CD4-positive, alpha-beta T cell treated with Interleukin-6 at 100 ng/mL for 8 hours (primary cell): ENCODE measurements at regions not wholly inside any gene's neighbourhood (a gene's known extent, or its start where the extent isn't known, plus 50 kb on each side); places are given as distances from the start of the nearest gene placed in this dataset.

ENCODE experiments used
- DNase-seq: peaks from one replicate; pipeline ENCODE4 v3.0.0-alpha.2; 2020; ENCODE audit warnings: mixed read lengths, low spot score

GRCh38 chr17:77854759-77855745, 103.5 kb upstream of the TNRC6C start:
- DNase-seq = no peak

DNA sequence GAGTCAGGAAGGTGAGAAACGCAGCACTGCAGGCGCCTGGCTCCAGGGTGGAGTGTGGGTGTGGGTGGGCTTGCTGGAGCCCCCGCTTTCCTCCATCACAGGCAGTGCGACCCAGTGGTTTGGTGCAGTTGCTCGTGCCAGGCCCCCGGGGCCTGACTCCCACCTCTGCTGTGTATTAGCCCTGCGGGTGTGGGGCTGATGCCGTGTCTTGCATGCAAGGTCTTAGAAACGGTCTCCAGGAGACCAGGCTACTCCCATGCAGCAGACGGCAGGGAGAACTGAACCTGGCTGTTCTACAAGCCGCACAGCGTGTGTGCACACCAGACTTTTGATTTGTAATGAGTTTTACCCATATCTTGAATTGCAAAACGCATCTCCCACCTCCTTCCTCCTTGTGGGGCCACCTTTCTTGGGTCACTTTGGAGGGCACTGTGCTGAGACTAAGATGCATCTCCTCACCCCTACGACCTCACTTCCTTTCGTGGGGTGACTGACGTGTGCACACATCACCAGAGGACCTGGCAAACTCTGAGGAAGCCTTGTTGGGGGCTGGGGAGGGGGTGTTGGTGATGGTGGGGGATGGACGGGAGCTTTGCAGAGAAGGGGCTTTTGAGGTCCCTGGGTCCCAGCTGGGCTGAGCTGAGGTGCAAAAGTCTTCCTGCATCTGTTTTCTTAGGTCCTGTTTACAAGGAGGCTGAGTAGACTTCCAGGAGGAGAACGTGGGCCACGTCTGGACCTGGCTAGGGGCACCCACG, 101.8 kb upstream of the TNRC6C start:
- DNase-seq = no peak

GRCh38 chr17:77857306-77857555, 101.3 kb upstream of the TNRC6C start:
- DNase-seq = no peak

- peak; percentile 30 for DNase-seq
These were observed 100.9 kb upstream of the TNRC6C start for GRCh38 chr17:77857613-77858012.

DNA sequence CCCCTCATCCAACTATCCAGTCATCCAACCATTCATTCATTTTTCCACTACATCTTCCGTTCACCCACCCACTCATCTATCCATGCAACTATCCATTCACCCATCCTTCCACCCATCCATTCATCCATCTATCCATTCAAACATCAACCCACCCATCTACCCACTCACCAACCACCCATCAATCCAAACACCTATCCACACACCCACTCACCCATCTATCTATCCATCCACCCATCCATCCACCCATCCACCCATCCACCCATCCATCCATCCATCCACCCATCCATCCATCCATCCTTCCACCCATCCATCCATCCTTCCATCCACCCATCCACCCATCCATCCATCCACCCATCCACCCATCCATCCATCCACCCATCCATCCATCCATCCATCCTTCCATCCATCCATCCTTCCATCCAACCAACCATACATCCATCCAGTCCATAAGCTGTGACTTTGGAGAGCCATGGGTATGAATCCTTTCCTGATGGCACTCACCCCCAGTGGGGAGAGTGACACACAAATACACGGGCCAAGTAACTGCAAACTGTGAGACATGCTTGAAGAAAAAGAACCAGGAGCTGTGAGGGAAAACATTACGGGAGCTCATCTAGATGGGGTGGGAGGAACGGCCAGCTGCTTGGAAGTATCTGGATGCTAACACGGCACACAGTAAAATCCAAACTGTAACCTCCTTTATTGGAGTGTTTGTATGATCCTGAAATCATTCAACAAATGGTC, 100.0 kb upstream of the TNRC6C start:
- DNase-seq = no peak

DNA sequence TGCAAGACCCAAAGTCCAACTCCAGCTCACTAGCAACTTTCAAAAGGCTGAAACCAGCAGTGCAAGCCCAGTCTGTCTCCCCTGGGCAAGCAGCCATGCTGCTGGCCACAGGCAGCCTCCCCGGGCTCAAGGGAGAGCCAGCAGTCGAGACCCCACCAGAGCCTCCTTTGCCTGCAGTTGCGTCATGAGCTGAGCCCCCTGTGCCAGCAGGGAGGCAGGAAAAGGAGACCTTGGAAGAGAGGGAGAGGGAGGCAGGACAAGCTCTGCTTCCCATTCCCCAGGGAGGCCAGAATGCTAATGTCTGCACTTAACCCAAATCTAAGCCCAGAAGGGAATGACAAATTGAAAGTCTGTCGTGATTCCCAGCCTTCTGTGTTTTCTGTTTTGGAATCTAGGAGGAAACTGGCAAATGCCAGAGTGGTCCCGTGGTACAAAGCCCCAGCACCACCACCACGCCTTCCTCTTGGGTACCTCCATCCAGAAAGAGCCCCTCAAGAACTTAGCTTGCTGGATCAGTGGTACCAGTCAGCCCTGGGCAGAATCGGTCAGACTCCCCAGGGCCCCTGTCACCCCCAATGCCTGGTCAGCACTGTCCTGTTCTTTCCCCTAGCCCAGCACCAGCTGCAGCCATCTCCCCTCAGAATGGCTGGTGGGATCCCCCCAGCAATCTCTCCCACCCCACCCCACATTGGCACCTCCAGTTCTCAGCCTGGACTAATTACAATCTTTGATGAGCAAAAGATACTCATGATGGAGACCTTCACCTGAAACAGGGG, 99.3 kb upstream of the TNRC6C start:
- DNase-seq = no peak

DNA sequence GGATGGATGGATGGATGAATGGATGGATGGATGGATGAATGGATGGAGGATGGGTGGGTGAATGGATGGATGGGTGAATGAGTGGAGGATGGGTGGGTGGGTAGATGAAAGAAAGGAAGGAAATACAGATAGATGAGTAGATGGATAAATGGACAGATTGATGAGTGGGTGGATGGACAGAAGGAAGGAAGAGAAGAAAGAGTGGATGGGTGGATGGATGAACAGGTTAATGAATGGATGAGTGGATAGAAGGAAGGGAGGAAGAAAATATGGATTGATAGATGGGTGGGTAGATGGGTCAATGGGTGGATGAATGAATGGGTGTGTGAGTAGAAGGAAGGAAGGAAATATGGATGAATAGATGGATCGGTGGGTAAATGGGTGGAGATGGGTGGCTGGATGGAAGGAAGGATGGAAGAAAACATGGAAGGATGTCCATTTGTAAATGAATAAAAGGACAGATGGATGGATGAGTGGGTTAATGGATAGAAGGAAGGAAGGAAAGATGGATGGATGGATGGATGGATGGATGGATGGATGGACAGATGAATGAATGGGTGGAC, 97.3 kb upstream of the TNRC6C start:
- no peak for DNase-seq

GRCh38 chr17:77861981-77862645, 96.4 kb upstream of the TNRC6C start:
- DNase-seq = no peak

DNA sequence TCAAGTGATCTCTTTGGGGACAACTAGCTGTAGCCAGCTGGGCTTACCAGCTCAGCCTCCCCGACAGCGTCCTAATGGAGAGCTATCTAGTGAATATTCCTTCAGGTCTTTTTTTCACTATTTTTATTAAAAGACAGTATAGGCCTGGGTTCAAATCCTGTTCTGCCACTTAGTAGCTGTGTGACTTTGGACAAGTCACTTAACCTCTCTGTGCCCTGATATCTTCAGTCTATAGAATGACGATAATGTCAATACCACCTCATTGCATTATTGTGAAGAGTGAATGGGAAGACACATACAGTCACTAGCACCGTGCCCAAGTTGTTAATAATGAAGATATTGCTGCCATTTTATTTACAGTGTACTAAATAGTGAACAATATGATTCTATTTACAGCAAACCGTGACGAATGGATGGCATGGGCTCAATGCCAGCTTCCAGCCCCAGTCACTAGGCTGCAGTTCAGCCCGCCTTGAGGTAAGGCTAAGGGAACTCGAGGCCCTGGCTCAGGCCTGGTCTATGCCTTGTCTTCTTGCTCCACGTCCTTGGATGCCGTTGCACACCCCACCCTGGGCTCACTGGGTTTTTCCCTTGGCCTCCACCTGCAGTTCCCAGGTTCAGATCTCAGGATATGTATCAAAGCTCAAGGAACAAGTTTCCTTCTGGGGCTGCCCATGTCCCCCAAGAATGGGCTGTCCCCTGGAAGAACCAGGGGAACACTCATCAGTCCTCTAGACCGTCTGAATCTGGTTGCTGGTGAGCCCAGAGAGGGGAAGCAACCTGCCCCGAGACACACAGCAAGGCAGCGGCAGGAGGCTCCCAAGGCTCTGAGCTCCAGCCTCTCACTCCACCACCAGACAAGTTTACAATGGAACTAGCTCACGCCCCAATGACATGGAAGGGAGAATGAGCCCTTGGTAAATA, 95.4 kb upstream of the TNRC6C start:
- DNase-seq = no peak

DNA sequence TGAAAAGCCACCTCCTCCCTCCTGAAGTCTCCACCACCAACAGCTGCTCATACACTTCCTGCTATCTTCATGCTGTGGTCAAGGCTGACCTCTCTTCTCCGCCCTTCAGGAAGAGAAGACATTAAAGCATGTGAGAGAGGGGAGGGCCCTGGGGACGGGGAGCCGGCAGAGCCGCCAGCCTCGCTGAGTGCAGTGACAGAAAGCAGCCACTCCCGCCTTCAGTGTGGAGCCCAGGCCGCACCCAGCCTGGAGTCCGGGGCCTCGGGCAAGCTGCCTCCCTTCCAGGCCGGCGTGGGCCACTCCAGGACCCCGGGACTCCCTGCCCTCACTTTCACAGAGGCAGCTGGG, 94.7 kb upstream of the TNRC6C start:
- no peak for DNase-seq

DNA sequence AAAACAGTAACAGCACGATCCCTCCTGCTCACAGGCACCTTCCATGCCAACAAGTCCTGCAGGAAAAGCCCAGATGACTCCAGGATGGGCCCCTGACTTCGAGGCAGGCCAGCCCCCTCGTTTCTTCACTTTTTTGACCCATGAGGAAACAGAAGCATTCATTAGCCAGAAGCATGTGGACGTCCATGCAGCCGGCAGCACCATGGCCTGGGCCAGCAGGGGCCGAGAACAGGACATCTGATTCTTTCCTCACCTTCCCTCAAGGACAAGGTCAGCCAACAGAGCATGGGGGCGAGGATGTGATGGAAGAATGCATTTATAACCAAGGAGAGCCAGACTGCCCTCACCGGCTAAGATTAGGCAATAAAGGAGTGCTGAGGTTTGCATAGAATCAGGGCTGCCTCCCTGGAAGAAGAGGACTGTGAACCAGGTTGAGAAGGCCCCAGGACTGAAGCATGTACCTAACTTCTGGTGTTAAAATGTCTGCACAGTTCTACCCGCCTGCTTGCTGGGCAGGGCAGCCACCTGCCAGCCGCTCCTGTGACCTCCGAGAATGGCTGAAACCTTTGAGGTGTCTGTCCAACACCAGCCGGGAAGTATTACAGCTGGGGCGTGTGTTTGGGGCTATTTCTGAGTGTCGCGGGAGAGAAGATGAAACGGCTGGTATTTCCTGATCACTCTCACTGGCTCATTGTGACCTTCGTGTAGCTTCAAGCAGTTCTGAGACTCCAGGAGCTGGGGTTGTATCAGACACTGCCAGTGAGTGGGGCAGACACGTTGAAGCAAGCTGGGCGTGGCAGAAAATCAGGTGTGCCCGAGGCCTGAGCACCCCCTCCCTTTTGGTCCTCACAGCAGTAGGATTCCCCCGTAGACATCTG, 94.0 kb upstream of the TNRC6C start:
- DNase-seq = no peak

DNA sequence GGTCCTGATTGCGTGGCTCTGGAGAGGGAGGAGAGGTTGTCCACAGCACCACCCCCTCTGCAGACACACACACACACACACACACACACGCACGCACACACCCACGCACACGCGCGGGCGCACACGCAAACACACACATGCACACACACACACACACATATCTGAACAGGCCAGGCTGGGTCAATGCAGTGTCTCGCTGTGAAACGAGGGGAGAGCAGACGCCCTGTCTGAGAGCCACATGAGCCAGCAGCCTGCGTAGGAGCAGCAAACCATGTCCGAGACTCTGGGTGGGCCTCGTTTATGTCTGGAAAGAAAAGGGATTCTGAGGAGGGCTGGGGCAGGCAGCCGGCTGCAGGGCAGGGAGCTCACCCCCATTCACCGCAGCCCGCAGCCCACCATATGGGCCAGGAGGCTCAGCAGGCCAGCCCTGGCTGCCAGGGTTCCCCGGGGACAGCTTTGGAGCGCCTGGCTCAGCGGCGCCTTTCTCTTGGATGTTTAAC, 93.3 kb upstream of the TNRC6C start:
- DNase-seq = no peak

DNA sequence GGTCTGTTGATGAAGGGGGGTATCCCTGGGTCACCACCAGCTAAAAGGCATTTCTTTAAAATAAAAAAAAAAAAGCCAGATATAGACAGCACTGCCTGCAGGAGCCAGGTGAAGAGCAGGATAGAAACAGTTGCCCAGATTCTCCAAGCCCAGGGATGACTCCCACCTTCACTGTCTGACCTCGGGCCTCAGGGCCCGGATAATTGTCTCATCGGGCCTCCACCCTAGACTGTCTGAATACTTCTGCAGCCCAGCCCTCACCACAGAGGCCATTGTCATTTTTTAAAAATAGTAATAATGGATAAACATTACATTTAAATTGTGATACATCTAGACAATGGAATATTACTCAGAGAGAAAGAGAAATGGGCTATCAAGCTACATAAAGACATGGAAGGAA, 92.8 kb upstream of the TNRC6C start:
- DNase-seq = no peak

GRCh38 chr17:77867308-77867781, 91.2 kb upstream of the TNRC6C start:
- DNase-seq = no peak

GRCh38 chr17:77867976-77868713, 90.4 kb upstream of the TNRC6C start:
- no peak for DNase-seq

DNA sequence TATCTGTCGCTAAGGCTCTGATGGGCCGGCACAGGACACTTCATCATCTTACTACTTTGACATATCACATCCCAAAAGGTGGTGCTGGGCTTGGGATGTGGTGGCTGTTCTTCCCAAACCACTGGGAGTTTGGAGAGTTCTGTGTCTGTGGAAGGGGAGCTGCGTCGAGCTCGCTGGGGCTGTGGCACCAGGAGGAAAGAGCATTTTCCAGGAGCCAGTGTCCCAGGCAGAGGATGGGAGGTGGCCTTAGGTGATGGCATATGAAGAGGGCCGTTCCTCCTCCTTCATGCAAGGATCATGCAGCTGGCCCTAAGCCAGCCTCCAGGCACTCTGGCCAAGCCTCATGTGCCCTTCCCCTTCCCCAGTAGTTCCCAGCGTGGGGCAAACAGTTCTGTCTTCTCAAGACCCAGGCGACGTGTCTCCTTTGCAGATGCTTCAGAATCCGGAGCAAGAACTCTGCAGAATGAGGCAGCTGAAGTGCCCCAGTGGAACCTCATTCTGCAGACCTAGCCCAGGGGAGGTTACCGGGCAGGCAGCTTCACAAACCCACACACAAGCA, 89.4 kb upstream of the TNRC6C start:
- no peak for DNase-seq

GRCh38 chr17:77869665-77870132, 88.8 kb upstream of the TNRC6C start:
- no peak for DNase-seq

- peak; percentile 37 for DNase-seq
These were observed 86.3 kb upstream of the TNRC6C start for GRCh38 chr17:77872199-77872598.
